Right atrium auricular region (tissue), 2 donors: ENCODE measurements at regions not wholly inside any gene's neighbourhood (a gene's known extent, or its start where the extent isn't known, plus 50 kb on each side); places are given as distances from the start of the nearest gene placed in this dataset.

Experiments used
- DNase-seq: peaks from one replicate; pipeline ENCODE4 v3.0.0-alpha.2; 2019; ENCODE audit warnings: low spot score
- H3K27ac ChIP-seq, 2 donors: fragments of 200-600 bp; sonication (generic); 1 replicate in 1 of 2; 2 replicates in 1 of 2; pipeline ENCODE4 v1.5.1; 2016 to 2019
- H3K27me3 ChIP-seq, 2 donors: fragments of 200-600 bp; sonication (generic); one replicate each; pipeline versions ENCODE4 v1.5.1 to v1.6.0; 2017 to 2019
- H3K36me3 ChIP-seq: fragments of 200-600 bp; sonication (generic); one replicate; pipeline ENCODE4 v1.5.1; 2016
- H3K4me1 ChIP-seq, 2 donors: fragments of 200-600 bp; sonication (generic); one replicate each; pipeline versions ENCODE4 v1.5.1 to v1.6.0; 2017 to 2019
- H3K4me3 ChIP-seq, 2 donors: fragments of 200-600 bp; sonication (generic); 1 replicate in 1 of 2; 2 replicates in 1 of 2; pipeline ENCODE4 v1.5.1; 2017 to 2019; ENCODE audit warnings: mild to moderate bottlenecking in 1 of 2, moderate library complexity in 1 of 2
- H3K9me3 ChIP-seq, 2 donors: fragments of 200-600 bp; sonication (generic); one replicate each; pipeline ENCODE4 v1.5.1; 2019
- CTCF ChIP-seq, 2 donors: fragments of 200-600 bp; sonication (generic); IDR thresholded peaks; one replicate each; pipeline ENCODE4 v1.5.1; 2019; ENCODE audit warnings: antibody characterized with exemption in 2 of 2

- Histone ChIP-seq H3K4me3 (no peak overlapping the region), H3K9me3 (no peaks in the 10 kb centered on the region), H3K27me3 (no peaks in the 10 kb centered on the region), H3K36me3 (no peaks in the 10 kb centered on the region), H3K27ac (no peak overlapping the region), H3K4me1 (no peaks in the 10 kb centered on the region)
- no peak for TF ChIP-seq CTCF (IDR thresholded peaks at IDR 0.05)
- DNase-seq, result no peak
Observed at GRCh38 chr14:44036248-44036647, 470.8 kb downstream of the FSCB start.

GRCh38 chr14:44035707-44036106, 471.4 kb downstream of the FSCB start:
- Histone ChIP-seq H3K36me3 (no peaks in the 10 kb centered on the region), H3K9me3 (no peaks in the 10 kb centered on the region), H3K27me3 (no peaks in the 10 kb centered on the region), H3K27ac (no peak overlapping the region), H3K4me3 (no peak overlapping the region), H3K4me1 (no peaks in the 10 kb centered on the region)
- DNase-seq, result no peak
- no peak for TF ChIP-seq CTCF (IDR thresholded peaks at IDR 0.05)

- Histone ChIP-seq H3K27ac (no peak overlapping the region), H3K27me3 (no peaks in the 10 kb centered on the region), H3K4me1 (no peaks in the 10 kb centered on the region), H3K9me3 (no peaks in the 10 kb centered on the region), H3K4me3 (no peak overlapping the region), H3K36me3 (no peaks in the 10 kb centered on the region)
- no peak for TF ChIP-seq CTCF (IDR thresholded peaks at IDR 0.05)
- DNase-seq, result no peak
Observed at GRCh38 chr14:44030831-44031383, 476.2 kb downstream of the FSCB start.

GRCh38 chr14:44029933-44030332, 477.1 kb downstream of the FSCB start:
- no peak for TF ChIP-seq CTCF (IDR thresholded peaks at IDR 0.05)
- DNase-seq, result no peak
- H3K27ac ChIP-seq, result no peak overlapping the region

GRCh38 chr14:44027397-44027796, 479.7 kb downstream of the FSCB start:
- TF ChIP-seq CTCF (IDR thresholded peaks at IDR 0.05), result no peak
- DNase-seq, result no peak
- no peaks in the 10 kb centered on the region for H3K36me3 ChIP-seq
- no peaks in the 10 kb centered on the region for H3K9me3 ChIP-seq
- no peak overlapping the region for H3K4me3 ChIP-seq
- H3K27ac ChIP-seq, result no peak overlapping the region
- H3K4me1 ChIP-seq, result no peaks in the 10 kb centered on the region
- H3K27me3 ChIP-seq, result no peaks in the 10 kb centered on the region

More at GRCh38 chr14:44029933-44030332, 477.1 kb downstream of the FSCB start:
- Histone ChIP-seq H3K4me1 (no peaks in the 10 kb centered on the region), H3K36me3 (no peaks in the 10 kb centered on the region), H3K9me3 (no peaks in the 10 kb centered on the region), H3K27me3 (no peaks in the 10 kb centered on the region), H3K4me3 (no peak overlapping the region)

GRCh38 chr14:44010595-44010994, 496.5 kb downstream of the FSCB start:
- Histone ChIP-seq H3K36me3 (no peaks in the 10 kb centered on the region), H3K27me3 (no peaks in the 10 kb centered on the region), H3K27ac (no peak overlapping the region), H3K4me1 (no peaks in the 10 kb centered on the region), H3K9me3 (no peaks in the 10 kb centered on the region), H3K4me3 (no peak overlapping the region)
- TF ChIP-seq CTCF (IDR thresholded peaks at IDR 0.05), result no peak
- DNase-seq, result no peak
